H7 (cell line): ENCODE measurements at regions not wholly inside any gene's neighbourhood (a gene's known extent, or its start where the extent isn't known, plus 50 kb on each side); places are given as distances from the start of the nearest gene placed in this dataset.

Source experiments
- DNase-seq: peaks from one replicate; pipeline ENCODE4 v3.0.0; 2012
- H3K27me3 ChIP-seq: 2 replicates; pipeline ENCODE4 v1.6.0; 2011; ENCODE audit warnings: mild to moderate bottlenecking, low read length; ENCODE audit not compliant: control insufficient read depth, insufficient read depth
- H3K36me3 ChIP-seq: replicated peaks from 2 replicates; pipeline ENCODE4 v1.5.1; 2011; ENCODE audit warnings: low read length; ENCODE audit not compliant: control insufficient read depth, insufficient read depth
- H3K4me3 ChIP-seq: 2 replicates; pipeline ENCODE4 v1.5.1; 2011; ENCODE audit warnings: low read depth, mild to moderate bottlenecking, control low read depth, low read length, moderate library complexity; ENCODE audit not compliant: insufficient read depth

DNA sequence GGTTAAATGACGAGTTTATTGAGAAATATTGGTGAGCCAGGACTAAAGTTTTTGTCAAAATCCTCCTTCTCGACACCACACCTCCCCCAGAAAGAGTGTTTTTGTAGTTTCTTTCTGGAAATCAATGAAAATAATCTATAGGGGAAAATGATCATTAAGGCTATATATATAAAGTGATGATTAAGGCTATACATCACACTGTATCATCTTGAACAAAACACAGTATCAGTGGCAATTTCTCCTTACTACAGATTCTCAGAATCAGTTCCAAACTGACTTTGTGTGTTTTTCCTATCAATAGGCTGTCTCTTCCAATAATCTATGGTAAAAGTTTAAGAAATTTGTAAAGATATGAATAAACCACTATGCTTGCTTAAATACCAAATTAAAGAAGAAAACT, 81.7 kb downstream of the IFNG-AS1 start:
- Histone ChIP-seq H3K4me3 (no peak overlapping the region), H3K36me3 (no peaks in the 10 kb centered on the region), H3K27me3 (no peaks in the 10 kb centered on the region)
- DNase-seq = no peak
